ENCODE measurements at regions not wholly inside any gene's neighbourhood (a gene's known extent, or its start where the extent isn't known, plus 50 kb on each side); places are given as distances from the start of the nearest gene placed in this dataset.
"Not testable (repeated sequence)": the region's sequence is repeated elsewhere in the genome, so short reads cannot be mapped to it uniquely, and the experiment has no call there.

DNA sequence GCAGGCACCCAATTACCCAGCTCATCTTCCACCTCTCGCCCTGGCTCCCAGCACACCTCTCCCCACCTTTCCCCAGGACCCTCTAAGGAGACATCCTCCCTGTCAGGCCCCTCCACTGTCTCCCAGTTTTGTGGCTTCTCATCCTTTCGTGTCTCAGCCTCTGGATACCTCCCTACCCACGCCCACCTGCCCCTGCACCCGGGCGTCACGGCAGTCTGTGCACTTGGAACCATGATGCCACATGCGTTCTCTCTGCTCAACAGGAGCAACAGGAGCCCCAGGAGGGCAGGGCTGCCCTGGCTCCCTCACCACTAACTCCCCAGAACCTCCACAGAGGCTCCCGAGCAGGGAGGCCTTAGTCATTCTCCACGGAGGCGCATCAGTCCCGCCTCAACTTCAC, 472.8 kb downstream of the TP53TG3F start:
- H3K4me3 ChIP-seq; H3K4me1 ChIP-seq (ENCODE audit: control insufficient read depth, insufficient read depth, low read length); DNase-seq (ENCODE audit: low read depth, low spot score); intact Hi-C loops (cut with micrococcal nuclease; ENCODE audit: unreplicated experiment); H3K4me2 ChIP-seq (ENCODE audit: control insufficient read depth, insufficient read depth); H3K27ac ChIP-seq (ENCODE audit: control insufficient read depth, insufficient read depth); in situ Hi-C loops (cut with MboI); H3K27me3 ChIP-seq (replicated peaks in 1 of 2; ENCODE audit: control insufficient read depth in 2 of 2, insufficient read depth in 2 of 2, low read length in 1 of 2); H3K36me3 ChIP-seq (ENCODE audit: control insufficient read depth in 2 of 2, insufficient read depth in 2 of 2, low read length in 1 of 2); ATAC-seq; POLR2A ChIA-PET; BruUV-seq (replicated peaks); CTCF ChIA-PET; H2AFZ ChIP-seq (ENCODE audit: control insufficient read depth, low read depth, low read length); H3K79me2 ChIP-seq (ENCODE audit: control insufficient read depth, insufficient read depth, low read length); RAD21 ChIA-PET (ENCODE audit: unreplicated experiment); H3K9me3 ChIP-seq (replicated peaks; ENCODE audit: control insufficient read depth, insufficient read depth, low read length); H4K20me1 ChIP-seq (ENCODE audit: control insufficient read depth, insufficient read depth); SMC1A ChIA-PET (ENCODE audit: uncharacterized antibody, unreplicated experiment); H3K9ac ChIP-seq (ENCODE audit: control insufficient read depth, insufficient read depth, low read length); FAIRE-seq: not testable (repeated sequence)
- WGBS (ENCODE audit: insufficient coverage, insufficient replicate concordance, low lambda C conversion rate, missing lambda C conversion rate), result 40% methylated on average over 9 of the region's 11 CpGs

DNA sequence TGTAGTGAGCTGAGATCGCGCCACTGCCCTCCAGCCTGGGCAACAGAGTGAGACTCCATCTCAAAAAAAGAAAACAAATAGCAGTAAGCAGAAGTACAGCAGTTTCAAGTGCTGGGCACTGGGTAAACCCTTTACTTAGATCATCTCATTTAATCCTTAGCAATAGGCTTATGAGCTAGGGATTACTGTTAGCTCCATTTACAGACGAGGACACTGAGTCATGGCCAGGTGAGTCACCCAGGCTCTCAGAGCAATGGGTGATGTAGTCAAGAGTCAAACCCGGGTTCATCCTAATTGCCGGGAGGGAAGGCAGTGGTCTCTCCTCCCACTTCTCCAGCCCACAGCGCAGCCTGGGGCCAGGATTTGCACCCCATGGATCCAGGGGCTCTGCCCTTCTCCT, 473.6 kb downstream of the TP53TG3F start:
- H3K4me1 ChIP-seq (ENCODE audit: control insufficient read depth, insufficient read depth, low read length); SMC1A ChIA-PET (ENCODE audit: uncharacterized antibody, unreplicated experiment); ATAC-seq; H3K36me3 ChIP-seq (ENCODE audit: control insufficient read depth in 2 of 2, insufficient read depth in 2 of 2, low read length in 1 of 2); DNase-seq (ENCODE audit: low read depth, low spot score); H3K79me2 ChIP-seq (ENCODE audit: control insufficient read depth, insufficient read depth, low read length); intact Hi-C loops (cut with micrococcal nuclease; ENCODE audit: unreplicated experiment); H3K27me3 ChIP-seq (replicated peaks in 1 of 2; ENCODE audit: control insufficient read depth in 2 of 2, insufficient read depth in 2 of 2, low read length in 1 of 2); H3K9me3 ChIP-seq (replicated peaks; ENCODE audit: control insufficient read depth, insufficient read depth, low read length); in situ Hi-C loops (cut with MboI); CTCF ChIA-PET; H3K27ac ChIP-seq (ENCODE audit: control insufficient read depth, insufficient read depth); H3K4me3 ChIP-seq; H2AFZ ChIP-seq (ENCODE audit: control insufficient read depth, low read depth, low read length); H3K9ac ChIP-seq (ENCODE audit: control insufficient read depth, insufficient read depth, low read length); H4K20me1 ChIP-seq (ENCODE audit: control insufficient read depth, insufficient read depth); BruUV-seq (replicated peaks); H3K4me2 ChIP-seq (ENCODE audit: control insufficient read depth, insufficient read depth); FAIRE-seq; POLR2A ChIA-PET; RAD21 ChIA-PET (ENCODE audit: unreplicated experiment): not testable (repeated sequence)
- 53% methylated on average over 5 of the region's 6 CpGs for WGBS (ENCODE audit: insufficient coverage, insufficient replicate concordance, low lambda C conversion rate, missing lambda C conversion rate)

DNA sequence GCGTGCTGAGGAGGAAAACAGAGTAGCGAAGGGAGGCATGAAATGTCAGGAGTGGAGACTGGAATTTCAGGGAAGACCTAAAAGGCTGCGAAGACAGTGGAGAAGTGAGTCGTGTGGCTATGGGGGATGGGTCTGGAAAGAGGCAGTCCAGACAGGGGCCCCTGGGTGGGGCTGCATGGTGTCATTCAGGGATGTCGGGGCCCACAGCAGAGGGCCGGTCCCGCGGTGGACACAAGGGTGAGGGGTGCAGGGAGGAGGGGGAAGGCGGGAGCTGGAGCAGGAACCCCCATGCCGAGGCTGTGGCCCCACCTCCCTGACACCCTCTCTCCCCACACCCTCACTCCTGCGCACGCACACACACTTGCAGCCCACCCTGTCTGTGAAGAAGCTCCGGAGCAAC, 476.4 kb downstream of the TP53TG3F start:
- H3K4me1 ChIP-seq (ENCODE audit: control insufficient read depth, insufficient read depth, low read length); in situ Hi-C loops (cut with MboI); BruUV-seq (replicated peaks); H3K9ac ChIP-seq (ENCODE audit: control insufficient read depth, insufficient read depth, low read length); DNase-seq (ENCODE audit: low read depth, low spot score); CTCF ChIA-PET; SMC1A ChIA-PET (ENCODE audit: uncharacterized antibody, unreplicated experiment); H4K20me1 ChIP-seq (ENCODE audit: control insufficient read depth, insufficient read depth); POLR2A ChIA-PET; H3K36me3 ChIP-seq (ENCODE audit: control insufficient read depth in 2 of 2, insufficient read depth in 2 of 2, low read length in 1 of 2); ATAC-seq; intact Hi-C loops (cut with micrococcal nuclease; ENCODE audit: unreplicated experiment); H2AFZ ChIP-seq (ENCODE audit: control insufficient read depth, low read depth, low read length); RAD21 ChIA-PET (ENCODE audit: unreplicated experiment); H3K27me3 ChIP-seq (replicated peaks in 1 of 2; ENCODE audit: control insufficient read depth in 2 of 2, insufficient read depth in 2 of 2, low read length in 1 of 2); H3K9me3 ChIP-seq (replicated peaks; ENCODE audit: control insufficient read depth, insufficient read depth, low read length); H3K4me2 ChIP-seq (ENCODE audit: control insufficient read depth, insufficient read depth); FAIRE-seq; H3K4me3 ChIP-seq; H3K79me2 ChIP-seq (ENCODE audit: control insufficient read depth, insufficient read depth, low read length); H3K27ac ChIP-seq (ENCODE audit: control insufficient read depth, insufficient read depth): not testable (repeated sequence)
- 56% methylated on average over 4 of the region's 13 CpGs for WGBS (ENCODE audit: insufficient coverage, insufficient replicate concordance, low lambda C conversion rate, missing lambda C conversion rate)

DNA sequence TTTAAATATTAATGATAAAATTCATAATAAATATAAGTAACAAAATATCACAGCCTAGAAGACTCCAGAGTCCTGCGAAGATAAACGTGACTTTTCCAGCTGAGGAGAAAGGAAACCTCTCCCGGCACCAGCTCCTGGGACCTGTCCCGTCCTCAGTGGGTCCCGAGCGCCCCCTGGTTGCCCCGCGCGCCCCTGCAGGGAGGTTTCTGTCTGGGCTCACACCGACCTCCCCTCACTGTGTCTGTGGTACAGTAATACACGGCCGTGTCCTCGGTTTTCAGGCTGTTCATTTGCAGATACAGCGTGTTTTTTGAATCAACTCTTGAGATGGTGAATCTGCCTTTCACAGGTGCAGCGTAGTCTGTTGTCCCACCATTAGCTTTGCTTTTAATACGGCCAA, 478.7 kb downstream of the TP53TG3F start:
- H4K20me1 ChIP-seq (ENCODE audit: control insufficient read depth, insufficient read depth); DNase-seq (ENCODE audit: low read depth, low spot score); H3K27ac ChIP-seq (ENCODE audit: control insufficient read depth, insufficient read depth); SMC1A ChIA-PET (ENCODE audit: uncharacterized antibody, unreplicated experiment); H2AFZ ChIP-seq (ENCODE audit: control insufficient read depth, low read depth, low read length); CTCF ChIA-PET; H3K27me3 ChIP-seq (replicated peaks in 1 of 2; ENCODE audit: control insufficient read depth in 2 of 2, insufficient read depth in 2 of 2, low read length in 1 of 2); H3K79me2 ChIP-seq (ENCODE audit: control insufficient read depth, insufficient read depth, low read length); in situ Hi-C loops (cut with MboI); RAD21 ChIA-PET (ENCODE audit: unreplicated experiment); H3K4me2 ChIP-seq (ENCODE audit: control insufficient read depth, insufficient read depth); FAIRE-seq; H3K4me3 ChIP-seq; H3K36me3 ChIP-seq (ENCODE audit: control insufficient read depth in 2 of 2, insufficient read depth in 2 of 2, low read length in 1 of 2); H3K9me3 ChIP-seq (replicated peaks; ENCODE audit: control insufficient read depth, insufficient read depth, low read length); POLR2A ChIA-PET; H3K9ac ChIP-seq (ENCODE audit: control insufficient read depth, insufficient read depth, low read length); ATAC-seq; BruUV-seq (replicated peaks); intact Hi-C loops (cut with micrococcal nuclease; ENCODE audit: unreplicated experiment); H3K4me1 ChIP-seq (ENCODE audit: control insufficient read depth, insufficient read depth, low read length): not testable (repeated sequence)
- 34% methylated on average over 10 of the region's 16 CpGs for WGBS (ENCODE audit: insufficient coverage, insufficient replicate concordance, low lambda C conversion rate, missing lambda C conversion rate)
